WTC11 (cell line): ENCODE measurements at regions not wholly inside any gene's neighbourhood (a gene's known extent, or its start where the extent isn't known, plus 50 kb on each side); places are given as distances from the start of the nearest gene placed in this dataset.

Experiments used
- CREB1 ChIP-seq: sonication (generic); formaldehyde crosslinking; IDR thresholded peaks from 2 replicates; pipeline ENCODE4 v1.8.0; 2023; ENCODE audit warnings: mild to moderate bottlenecking, missing genetic modification reagents
- CREM ChIP-seq: sonication (generic); formaldehyde crosslinking; IDR thresholded peaks from 2 replicates; pipeline ENCODE4 v1.8.1; 2022; ENCODE audit warnings: mild to moderate bottlenecking, missing genetic modification reagents, moderate library complexity
- CTCF ChIP-seq: fragments of 200-600 bp; IDR thresholded peaks from 2 replicates; pipeline ENCODE4 v1.8.0; 2022; ENCODE audit warnings: antibody characterized with exemption
- E2F1 ChIP-seq: sonication (generic); formaldehyde crosslinking; IDR thresholded peaks from 2 replicates; pipeline ENCODE4 v1.8.0; 2022; ENCODE audit warnings: mild to moderate bottlenecking, missing genetic modification reagents
- ETV6 ChIP-seq: sonication (generic); formaldehyde crosslinking; IDR thresholded peaks from 2 replicates; pipeline ENCODE4 v1.8.1; 2022; ENCODE audit warnings: mild to moderate bottlenecking, missing genetic modification reagents
- IRF1 ChIP-seq: sonication (generic); formaldehyde crosslinking; IDR thresholded peaks from 2 replicates; pipeline ENCODE4 v1.8.0; 2023; ENCODE audit warnings: missing genetic modification reagents
- MLX ChIP-seq: sonication (generic); formaldehyde crosslinking; IDR thresholded peaks from 2 replicates; pipeline ENCODE4 v1.8.1; 2023; ENCODE audit warnings: mild to moderate bottlenecking, missing genetic modification reagents, moderate library complexity
- MXD4 ChIP-seq: fragments of 250-450 bp; sonication (Bioruptor Pico); IDR thresholded peaks from 2 replicates; pipeline ENCODE4 v1.8.0; 2021; ENCODE audit warnings: mild to moderate bottlenecking, moderate library complexity, borderline replicate concordance
- NFYB ChIP-seq: sonication (generic); formaldehyde crosslinking; conservative IDR thresholded peaks from 2 replicates; pipeline ENCODE4 v1.8.0; 2022; ENCODE audit warnings: low read depth, missing genetic modification reagents
- NR1H2 ChIP-seq: sonication (generic); formaldehyde crosslinking; IDR thresholded peaks from 2 replicates; pipeline ENCODE4 v1.9.0; 2021; ENCODE audit warnings: mild to moderate bottlenecking, moderate library complexity, missing genetic modification reagents
- OVOL2 ChIP-seq: fragments of 250-450 bp; sonication (Bioruptor Pico); IDR thresholded peaks from 2 replicates; pipeline ENCODE4 v1.9.0; 2021; ENCODE audit warnings: mild to moderate bottlenecking, borderline replicate concordance
- TEAD4 ChIP-seq: sonication (generic); formaldehyde crosslinking; IDR thresholded peaks from 2 replicates; pipeline ENCODE4 v1.8.0; 2022; ENCODE audit warnings: mild to moderate bottlenecking, missing genetic modification reagents
- USF1 ChIP-seq: sonication (generic); formaldehyde crosslinking; IDR thresholded peaks from 2 replicates; pipeline ENCODE4 v1.8.0; 2022; ENCODE audit warnings: mild to moderate bottlenecking, missing genetic modification reagents
- ZNF425 ChIP-seq: fragments of 250-450 bp; sonication (Bioruptor Pico); conservative IDR thresholded peaks from 2 replicates; pipeline ENCODE4 v1.9.0; 2021; ENCODE audit warnings: mild to moderate bottlenecking

GRCh38 chr4:98827661-98828060 is 101.3 kb downstream of the EIF4E start:
- TF ChIP-seq NR1H2 (CRISPR knock-in tag) (no peak), OVOL2 (CRISPR knock-in tag) (no peak), CTCF (no peak), ETV6 (no peak), TEAD4 (no peak), CREM (CRISPR knock-in tag) (no peak), IRF1 (CRISPR knock-in tag) (no peak), CREB1 (CRISPR knock-in tag) (no peak), NFYB (CRISPR knock-in tag) (no peak), MLX (CRISPR knock-in tag) (no peak), MXD4 (no peak), ZNF425 (CRISPR knock-in tag) (no peak), USF1 (CRISPR knock-in tag) (no peak), E2F1 (CRISPR knock-in tag) (no peak)
